ENCODE measurements at regions not wholly inside any gene's neighbourhood (a gene's known extent, or its start where the extent isn't known, plus 50 kb on each side); places are given as distances from the start of the nearest gene placed in this dataset.

GRCh38 chr10:128522551-128523308 is 396.5 kb upstream of the MKI67 start:
- no peak overlapping the region for H3K27ac ChIP-seq
- H3K27me3 ChIP-seq (ENCODE audit: insufficient read depth in 3 of 3, low read length in 2 of 3) = peaks cover 0 to 5% (median 0%) of the 10 kb centered on the region in 3 donors
- WGBS, 3 donors = 83 to 85% (median 83%) methylated on average over 9 of the region's 9 CpGs
- no peaks in the 10 kb centered on the region for H3K9me3 ChIP-seq
- intact Hi-C loops (cut with DNase I) = no loop called here
- no peaks in the 10 kb centered on the region for H3K4me1 ChIP-seq
- TF ChIP-seq, protein P1, sequence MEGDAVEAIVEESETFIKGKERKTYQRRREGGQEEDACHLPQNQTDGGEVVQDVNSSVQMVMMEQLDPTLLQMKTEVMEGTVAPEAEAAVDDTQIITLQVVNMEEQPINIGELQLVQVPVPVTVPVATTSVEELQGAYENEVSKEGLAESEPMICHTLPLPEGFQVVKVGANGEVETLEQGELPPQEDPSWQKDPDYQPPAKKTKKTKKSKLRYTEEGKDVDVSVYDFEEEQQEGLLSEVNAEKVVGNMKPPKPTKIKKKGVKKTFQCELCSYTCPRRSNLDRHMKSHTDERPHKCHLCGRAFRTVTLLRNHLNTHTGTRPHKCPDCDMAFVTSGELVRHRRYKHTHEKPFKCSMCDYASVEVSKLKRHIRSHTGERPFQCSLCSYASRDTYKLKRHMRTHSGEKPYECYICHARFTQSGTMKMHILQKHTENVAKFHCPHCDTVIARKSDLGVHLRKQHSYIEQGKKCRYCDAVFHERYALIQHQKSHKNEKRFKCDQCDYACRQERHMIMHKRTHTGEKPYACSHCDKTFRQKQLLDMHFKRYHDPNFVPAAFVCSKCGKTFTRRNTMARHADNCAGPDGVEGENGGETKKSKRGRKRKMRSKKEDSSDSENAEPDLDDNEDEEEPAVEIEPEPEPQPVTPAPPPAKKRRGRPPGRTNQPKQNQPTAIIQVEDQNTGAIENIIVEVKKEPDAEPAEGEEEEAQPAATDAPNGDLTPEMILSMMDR (IDR thresholded peaks at IDR 0.05) = no peak
- ATAC-seq (no peak), DNase-seq (no peak)
- H3K4me3 ChIP-seq = no peak overlapping the region
- H3K36me3 ChIP-seq (ENCODE audit: insufficient read depth in 1 of 2, low read depth in 1 of 2) = no peaks in the 10 kb centered on the region

DNA sequence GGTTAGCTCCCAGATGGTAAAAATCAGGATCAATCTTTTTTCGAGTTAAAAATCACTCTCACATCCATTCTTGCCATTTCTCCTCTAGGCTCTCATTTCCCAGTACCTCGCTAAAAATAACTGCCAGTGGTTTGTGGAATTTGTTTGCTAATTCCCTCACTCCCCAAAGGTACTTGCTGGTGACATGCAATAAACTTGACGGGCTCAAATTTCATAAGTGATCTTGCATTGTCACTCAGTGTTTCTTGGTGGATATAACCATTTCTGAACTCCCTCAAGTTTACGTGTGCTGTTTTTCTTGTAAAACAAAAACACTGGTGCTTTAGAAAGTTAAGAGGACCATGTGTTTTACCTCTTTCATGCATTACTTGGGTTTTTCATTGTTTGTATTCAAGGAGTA is 399.2 kb upstream of the MKI67 start:
- Histone ChIP-seq H3K4me3 (no peak overlapping the region), H3K27me3 (ENCODE audit: insufficient read depth in 3 of 3, low read length in 2 of 3) (peaks cover 0 to 3% (median 0%) of the 10 kb centered on the region in 3 donors), H3K36me3 (ENCODE audit: insufficient read depth in 1 of 2, low read depth in 1 of 2) (no peaks in the 10 kb centered on the region), H3K9me3 (no peaks in the 10 kb centered on the region), H3K27ac (no peak overlapping the region), H3K4me1 (no peaks in the 10 kb centered on the region)
- DNase-seq (no peak), ATAC-seq (no peak)
- intact Hi-C loops (cut with DNase I) = no loop called here
- TF ChIP-seq, protein P1 (IDR thresholded peaks at IDR 0.05) = no peak
- WGBS, 3 donors = 64 to 76% (median 68%) methylated on average over 4 of the region's 4 CpGs

DNA sequence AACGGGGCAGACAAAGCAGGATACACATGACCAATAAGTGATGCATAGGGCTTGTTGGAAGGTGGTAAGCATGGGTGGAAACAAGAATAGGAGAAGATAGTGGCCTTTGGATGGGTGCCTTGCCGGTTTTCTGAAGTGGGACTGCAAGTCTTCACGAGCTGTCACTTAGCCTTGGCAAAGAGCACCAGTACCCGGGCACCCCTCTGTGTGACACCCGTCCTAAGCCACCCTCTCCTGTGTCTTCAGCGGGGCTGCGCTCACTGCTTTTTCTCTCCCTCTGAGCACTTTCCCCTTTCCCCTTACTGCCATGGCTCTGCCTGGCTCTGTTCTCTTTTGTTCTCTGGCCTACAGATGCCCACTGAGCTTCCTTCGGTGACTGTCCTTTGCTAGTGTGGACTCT is 399.7 kb upstream of the MKI67 start:
- Histone ChIP-seq H3K4me1 (peaks cover 3% of the 10 kb centered on the region), H3K9me3 (no peaks in the 10 kb centered on the region), H3K4me3 (no peak overlapping the region), H3K36me3 (ENCODE audit: insufficient read depth in 1 of 2, low read depth in 1 of 2) (no peaks in the 10 kb centered on the region), H3K27me3 (ENCODE audit: insufficient read depth in 3 of 3, low read length in 2 of 3) (peaks cover 0 to 3% (median 0%) of the 10 kb centered on the region in 3 donors), H3K27ac (no peak overlapping the region)
- intact Hi-C loops (cut with DNase I) = no loop called here
- ATAC-seq = no peak
- WGBS, 3 donors = 88 to 90% (median 89%) methylated on average over 8 of the region's 8 CpGs
- TF ChIP-seq, protein P1 (IDR thresholded peaks at IDR 0.05) = no peak
- no peak for DNase-seq

GRCh38 chr10:128526791-128527375 is 400.7 kb upstream of the MKI67 start:
- DNase-seq (no peak), ATAC-seq (no peak)
- Histone ChIP-seq H3K4me3 (no peak overlapping the region), H3K9me3 (no peaks in the 10 kb centered on the region), H3K36me3 (ENCODE audit: insufficient read depth in 1 of 2, low read depth in 1 of 2) (no peaks in the 10 kb centered on the region), H3K27ac (no peak overlapping the region), H3K27me3 (ENCODE audit: insufficient read depth in 3 of 3, low read length in 2 of 3) (peaks cover 0 to 3% (median 0%) of the 10 kb centered on the region in 3 donors), H3K4me1 (peaks cover 7% of the 10 kb centered on the region)
- intact Hi-C loops (cut with DNase I) = no loop called here
- 41 to 61% (median 49%) methylated on average over 17 of the region's 17 CpGs for WGBS, 3 donors
- TF ChIP-seq, protein P1 (IDR thresholded peaks at IDR 0.05) = no peak
